ENCODE measurements at regions not wholly inside any gene's neighbourhood (a gene's known extent, or its start where the extent isn't known, plus 50 kb on each side); places are given as distances from the start of the nearest gene placed in this dataset.

- TF ChIP-seq CTCF (IDR thresholded peaks at IDR 0.05; ENCODE audit: insufficient read depth, low read length) (no peak), POLR2AphosphoS5 (IDR thresholded peaks at IDR 0.05; ENCODE audit: low read depth) (no peak)
- TF ChIP-seq, protein P1, sequence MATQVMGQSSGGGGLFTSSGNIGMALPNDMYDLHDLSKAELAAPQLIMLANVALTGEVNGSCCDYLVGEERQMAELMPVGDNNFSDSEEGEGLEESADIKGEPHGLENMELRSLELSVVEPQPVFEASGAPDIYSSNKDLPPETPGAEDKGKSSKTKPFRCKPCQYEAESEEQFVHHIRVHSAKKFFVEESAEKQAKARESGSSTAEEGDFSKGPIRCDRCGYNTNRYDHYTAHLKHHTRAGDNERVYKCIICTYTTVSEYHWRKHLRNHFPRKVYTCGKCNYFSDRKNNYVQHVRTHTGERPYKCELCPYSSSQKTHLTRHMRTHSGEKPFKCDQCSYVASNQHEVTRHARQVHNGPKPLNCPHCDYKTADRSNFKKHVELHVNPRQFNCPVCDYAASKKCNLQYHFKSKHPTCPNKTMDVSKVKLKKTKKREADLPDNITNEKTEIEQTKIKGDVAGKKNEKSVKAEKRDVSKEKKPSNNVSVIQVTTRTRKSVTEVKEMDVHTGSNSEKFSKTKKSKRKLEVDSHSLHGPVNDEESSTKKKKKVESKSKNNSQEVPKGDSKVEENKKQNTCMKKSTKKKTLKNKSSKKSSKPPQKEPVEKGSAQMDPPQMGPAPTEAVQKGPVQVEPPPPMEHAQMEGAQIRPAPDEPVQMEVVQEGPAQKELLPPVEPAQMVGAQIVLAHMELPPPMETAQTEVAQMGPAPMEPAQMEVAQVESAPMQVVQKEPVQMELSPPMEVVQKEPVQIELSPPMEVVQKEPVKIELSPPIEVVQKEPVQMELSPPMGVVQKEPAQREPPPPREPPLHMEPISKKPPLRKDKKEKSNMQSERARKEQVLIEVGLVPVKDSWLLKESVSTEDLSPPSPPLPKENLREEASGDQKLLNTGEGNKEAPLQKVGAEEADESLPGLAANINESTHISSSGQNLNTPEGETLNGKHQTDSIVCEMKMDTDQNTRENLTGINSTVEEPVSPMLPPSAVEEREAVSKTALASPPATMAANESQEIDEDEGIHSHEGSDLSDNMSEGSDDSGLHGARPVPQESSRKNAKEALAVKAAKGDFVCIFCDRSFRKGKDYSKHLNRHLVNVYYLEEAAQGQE (IDR thresholded peaks at IDR 0.05; ENCODE audit: insufficient replicate concordance, low read depth) = no peak
Observed at GRCh38 chr21:17736072-17736471, 83.1 kb downstream of the C21orf91 start.
